B cell (primary cell): ENCODE measurements at regions not wholly inside any gene's neighbourhood (a gene's known extent, or its start where the extent isn't known, plus 50 kb on each side); places are given as distances from the start of the nearest gene placed in this dataset.
"Not testable (repeated sequence)": the region's sequence is repeated elsewhere in the genome, so short reads cannot be mapped to it uniquely, and the experiment has no call there.

Experiments used
- CTCF ChIP-seq: fragments of 200-600 bp; IDR thresholded peaks from one replicate; pipeline ENCODE4 v1.8.0; 2022; ENCODE audit warnings: antibody characterized with exemption, mild to moderate bottlenecking
- EZH2 ChIP-seq: IDR thresholded peaks from 2 replicates; pipeline ENCODE4 v1.6.1; 2012; ENCODE audit warnings: borderline replicate concordance, low read depth, mild to moderate bottlenecking, moderate library complexity, low read length; ENCODE audit not compliant: insufficient read depth, poor library complexity, severe bottlenecking

- not testable (repeated sequence) for TF ChIP-seq CTCF, EZH2
Observed at GRCh38 chr7:76971201-76971600, 61.0 kb downstream of the SPDYE17 start.
